ENCODE measurements at regions not wholly inside any gene's neighbourhood (a gene's known extent, or its start where the extent isn't known, plus 50 kb on each side); places are given as distances from the start of the nearest gene placed in this dataset.

GRCh38 chr12:23342407-23342806 is 607.1 kb downstream of the SOX5 start:
- H3K27ac ChIP-seq = no peak overlapping the region
- no peak overlapping the region for H3K4me3 ChIP-seq (ENCODE audit: low read depth in 1 of 2, low read length in 1 of 2)
- H3K36me3 ChIP-seq = no peaks in the 10 kb centered on the region
- no peaks in the 10 kb centered on the region for H3K9me3 ChIP-seq
- H3K27me3 ChIP-seq = no peaks in the 10 kb centered on the region
- TF ChIP-seq, protein P1, sequence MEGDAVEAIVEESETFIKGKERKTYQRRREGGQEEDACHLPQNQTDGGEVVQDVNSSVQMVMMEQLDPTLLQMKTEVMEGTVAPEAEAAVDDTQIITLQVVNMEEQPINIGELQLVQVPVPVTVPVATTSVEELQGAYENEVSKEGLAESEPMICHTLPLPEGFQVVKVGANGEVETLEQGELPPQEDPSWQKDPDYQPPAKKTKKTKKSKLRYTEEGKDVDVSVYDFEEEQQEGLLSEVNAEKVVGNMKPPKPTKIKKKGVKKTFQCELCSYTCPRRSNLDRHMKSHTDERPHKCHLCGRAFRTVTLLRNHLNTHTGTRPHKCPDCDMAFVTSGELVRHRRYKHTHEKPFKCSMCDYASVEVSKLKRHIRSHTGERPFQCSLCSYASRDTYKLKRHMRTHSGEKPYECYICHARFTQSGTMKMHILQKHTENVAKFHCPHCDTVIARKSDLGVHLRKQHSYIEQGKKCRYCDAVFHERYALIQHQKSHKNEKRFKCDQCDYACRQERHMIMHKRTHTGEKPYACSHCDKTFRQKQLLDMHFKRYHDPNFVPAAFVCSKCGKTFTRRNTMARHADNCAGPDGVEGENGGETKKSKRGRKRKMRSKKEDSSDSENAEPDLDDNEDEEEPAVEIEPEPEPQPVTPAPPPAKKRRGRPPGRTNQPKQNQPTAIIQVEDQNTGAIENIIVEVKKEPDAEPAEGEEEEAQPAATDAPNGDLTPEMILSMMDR (IDR thresholded peaks at IDR 0.05) = no peak
- H3K4me1 ChIP-seq (ENCODE audit: control insufficient read depth in 1 of 2, insufficient read depth in 1 of 2, low read depth in 1 of 2, low read length in 1 of 2) = no peaks in the 10 kb centered on the region

GRCh38 chr12:23349564-23349963 is 599.9 kb downstream of the SOX5 start:
- Histone ChIP-seq H3K4me3 (ENCODE audit: low read depth in 1 of 2, low read length in 1 of 2) (no peak overlapping the region), H3K4me1 (ENCODE audit: control insufficient read depth in 1 of 2, insufficient read depth in 1 of 2, low read depth in 1 of 2, low read length in 1 of 2) (no peaks in the 10 kb centered on the region), H3K27ac (no peak overlapping the region), H3K36me3 (no peaks in the 10 kb centered on the region), H3K27me3 (no peaks in the 10 kb centered on the region), H3K9me3 (no peaks in the 10 kb centered on the region)
- TF ChIP-seq, protein P1 (IDR thresholded peaks at IDR 0.05) = no peak

- H3K9me3 ChIP-seq = no peaks in the 10 kb centered on the region
- H3K36me3 ChIP-seq = no peaks in the 10 kb centered on the region
- H3K27me3 ChIP-seq = no peaks in the 10 kb centered on the region
- H3K4me3 ChIP-seq (ENCODE audit: low read depth in 1 of 2, low read length in 1 of 2) = no peak overlapping the region
- H3K4me1 ChIP-seq (ENCODE audit: control insufficient read depth in 1 of 2, insufficient read depth in 1 of 2, low read depth in 1 of 2, low read length in 1 of 2) = no peaks in the 10 kb centered on the region
- no peak overlapping the region for H3K27ac ChIP-seq
- TF ChIP-seq, protein P1 (IDR thresholded peaks at IDR 0.05) = no peak
These were observed 598.7 kb downstream of the SOX5 start for GRCh38 chr12:23350808-23351207.

DNA sequence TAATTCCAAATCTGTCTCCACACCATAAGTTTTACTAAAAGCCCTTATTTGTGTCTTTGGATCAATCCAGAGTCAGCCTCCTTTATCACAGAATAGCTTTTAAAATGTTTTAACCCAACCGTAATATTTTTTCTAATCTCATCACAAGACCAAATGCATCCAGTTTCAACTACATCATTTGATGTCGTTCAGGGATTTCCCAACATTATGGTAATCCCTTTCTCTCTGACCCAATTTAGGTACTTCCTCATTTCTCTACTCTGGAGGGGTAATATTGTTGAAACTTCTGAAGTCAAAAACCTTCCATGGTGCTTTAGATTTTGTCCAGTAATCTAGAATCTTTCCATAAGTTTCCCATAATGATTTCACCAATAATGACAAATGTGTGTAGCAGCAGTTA is 596.8 kb downstream of the SOX5 start:
- Histone ChIP-seq H3K27ac (no peak overlapping the region), H3K4me1 (ENCODE audit: control insufficient read depth in 1 of 2, insufficient read depth in 1 of 2, low read depth in 1 of 2, low read length in 1 of 2) (no peaks in the 10 kb centered on the region), H3K36me3 (no peaks in the 10 kb centered on the region), H3K4me3 (ENCODE audit: low read depth in 1 of 2, low read length in 1 of 2) (no peak overlapping the region), H3K27me3 (no peaks in the 10 kb centered on the region), H3K9me3 (no peaks in the 10 kb centered on the region)
- TF ChIP-seq, protein P1 (IDR thresholded peaks at IDR 0.05) = no peak

GRCh38 chr12:23354800-23355199 is 594.7 kb downstream of the SOX5 start:
- Histone ChIP-seq H3K4me3 (ENCODE audit: low read depth in 1 of 2, low read length in 1 of 2) (no peak overlapping the region), H3K27me3 (no peaks in the 10 kb centered on the region), H3K36me3 (no peaks in the 10 kb centered on the region), H3K9me3 (no peaks in the 10 kb centered on the region), H3K4me1 (ENCODE audit: control insufficient read depth in 1 of 2, insufficient read depth in 1 of 2, low read depth in 1 of 2, low read length in 1 of 2) (no peaks in the 10 kb centered on the region), H3K27ac (no peak overlapping the region)
- TF ChIP-seq, protein P1 (IDR thresholded peaks at IDR 0.05) = no peak

- H3K9me3 ChIP-seq = no peaks in the 10 kb centered on the region
- H3K27ac ChIP-seq = no peak overlapping the region
- no peak overlapping the region for H3K4me3 ChIP-seq (ENCODE audit: low read depth in 1 of 2, low read length in 1 of 2)
- TF ChIP-seq, protein P1 (IDR thresholded peaks at IDR 0.05) = no peak
- H3K36me3 ChIP-seq = no peaks in the 10 kb centered on the region
- no peaks in the 10 kb centered on the region for H3K4me1 ChIP-seq (ENCODE audit: control insufficient read depth in 1 of 2, insufficient read depth in 1 of 2, low read depth in 1 of 2, low read length in 1 of 2)
- no peaks in the 10 kb centered on the region for H3K27me3 ChIP-seq
These were observed 593.0 kb downstream of the SOX5 start for GRCh38 chr12:23356440-23356839.

Measured in neutrophil (primary cell).